Karpas-422 (cell line): ENCODE measurements at regions not wholly inside any gene's neighbourhood (a gene's known extent, or its start where the extent isn't known, plus 50 kb on each side); places are given as distances from the start of the nearest gene placed in this dataset.

Experiments used
- DNase-seq: peaks from one replicate; pipeline ENCODE4 v3.0.0-alpha.2; 2015
- H2AFZ ChIP-seq: fragments of 200-600 bp; sonication (generic); 2 replicates; pipeline ENCODE4 v1.6.1; 2014; ENCODE audit warnings: antibody characterized with exemption, low read length, mixed read lengths
- H3K27ac ChIP-seq: fragments of 200-600 bp; sonication (generic); 2 replicates; pipeline ENCODE4 v1.5.1; 2014; ENCODE audit warnings: mild to moderate bottlenecking, low read length, moderate library complexity
- H3K27me3 ChIP-seq: fragments of 200-600 bp; sonication (generic); 2 replicates; pipeline ENCODE4 v1.6.1; 2014; ENCODE audit warnings: low read length, mixed read lengths
- H3K36me3 ChIP-seq: fragments of 200-600 bp; sonication (generic); 2 replicates; pipeline ENCODE4 v1.6.1; 2014; ENCODE audit warnings: low read length, mixed read lengths; ENCODE audit not compliant: insufficient read depth
- H3K4me1 ChIP-seq: fragments of 200-600 bp; sonication (generic); 2 replicates; pipeline ENCODE4 v1.6.1; 2014; ENCODE audit warnings: mild to moderate bottlenecking, low read length, mixed read lengths
- H3K4me2 ChIP-seq: fragments of 200-600 bp; sonication (generic); 2 replicates; pipeline ENCODE4 v1.6.1; 2014; ENCODE audit warnings: low read length, low read depth, mild to moderate bottlenecking; ENCODE audit not compliant: poor library complexity, severe bottlenecking
- H3K4me3 ChIP-seq: fragments of 200-600 bp; sonication (generic); 2 replicates; pipeline ENCODE4 v1.5.1; 2014; ENCODE audit warnings: mild to moderate bottlenecking, antibody characterized with exemption, low read length, mixed read lengths
- H3K79me2 ChIP-seq: fragments of 200-600 bp; sonication (generic); 2 replicates; pipeline ENCODE4 v1.6.1; 2014; ENCODE audit warnings: mild to moderate bottlenecking, low read length, mixed read lengths
- H3K9ac ChIP-seq: fragments of 200-600 bp; sonication (generic); 2 replicates; pipeline ENCODE4 v1.6.0; 2014; ENCODE audit warnings: low read length
- H3K9me2 ChIP-seq: fragments of 200-600 bp; sonication (generic), shearing (Covaris generic); replicated peaks from 2 replicates; pipeline ENCODE4 v1.6.0; 2014; ENCODE audit warnings: mild to moderate bottlenecking, low read length, moderate library complexity; ENCODE audit not compliant: insufficient read depth
- H3K9me3 ChIP-seq: fragments of 300-700, 200-600 bp; sonication (generic); 2 replicates; pipeline ENCODE4 v1.6.1; 2014; ENCODE audit warnings: low read length, mixed read lengths
- H4K20me1 ChIP-seq: fragments of 200-600 bp; sonication (generic); 2 replicates; pipeline ENCODE4 v1.6.1; 2014; ENCODE audit warnings: mild to moderate bottlenecking, antibody characterized with exemption, low read length, low read depth; ENCODE audit not compliant: insufficient read depth

- H3K4me1 ChIP-seq = no peaks in the 10 kb centered on the region
- no peaks in the 10 kb centered on the region for H3K79me2 ChIP-seq
- no peaks in the 10 kb centered on the region for H3K9me2 ChIP-seq
- H3K36me3 ChIP-seq = no peaks in the 10 kb centered on the region
- no peaks in the 10 kb centered on the region for H4K20me1 ChIP-seq
- H3K27ac ChIP-seq = no peak overlapping the region
- H3K9ac ChIP-seq = no peak overlapping the region
- H3K9me3 ChIP-seq = no peaks in the 10 kb centered on the region
- H2AFZ ChIP-seq = no peak overlapping the region
- no peak overlapping the region for H3K4me3 ChIP-seq
- no peak overlapping the region for H3K4me2 ChIP-seq
- no peak for DNase-seq
- no peaks in the 10 kb centered on the region for H3K27me3 ChIP-seq
These were observed 317.2 kb downstream of the DHX15 start for GRCh38 chr4:24266951-24267722.

DNA sequence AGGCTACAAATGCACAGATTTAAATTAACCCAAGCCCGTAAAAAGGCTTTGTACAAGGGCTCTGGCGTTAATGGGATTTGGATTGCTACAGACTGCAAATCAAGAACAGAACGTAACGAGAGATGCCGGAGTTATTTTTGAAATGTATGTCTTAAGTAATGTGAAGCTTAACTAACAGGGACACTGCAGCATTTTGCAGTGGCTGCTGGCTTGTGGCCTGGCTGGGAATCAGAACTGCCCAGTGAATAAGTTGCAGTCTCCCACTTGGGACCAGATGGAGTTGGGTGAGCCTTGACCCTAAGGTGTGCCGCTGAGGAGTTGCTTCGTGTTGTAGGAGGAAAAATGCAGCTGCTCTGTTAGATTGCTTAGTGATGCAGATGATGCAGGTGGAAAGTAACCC, 318.4 kb downstream of the DHX15 start:
- H3K9me2 ChIP-seq = no peaks in the 10 kb centered on the region

GRCh38 chr4:24262616-24263015, 321.7 kb downstream of the DHX15 start:
- Histone ChIP-seq H3K9ac (no peak overlapping the region), H3K4me2 (no peak overlapping the region), H3K4me1 (no peaks in the 10 kb centered on the region), H3K79me2 (no peaks in the 10 kb centered on the region), H3K27ac (no peak overlapping the region), H3K36me3 (no peaks in the 10 kb centered on the region), H3K27me3 (no peaks in the 10 kb centered on the region), H3K9me3 (no peaks in the 10 kb centered on the region), H4K20me1 (no peaks in the 10 kb centered on the region), H3K4me3 (no peak overlapping the region), H2AFZ (no peak overlapping the region), H3K9me2 (no peaks in the 10 kb centered on the region)
- DNase-seq = no peak

More for the DNA sequence above, 318.4 kb downstream of the DHX15 start:
- H3K36me3 ChIP-seq = no peaks in the 10 kb centered on the region
- no peak overlapping the region for H3K9ac ChIP-seq
- H4K20me1 ChIP-seq = no peaks in the 10 kb centered on the region
- no peaks in the 10 kb centered on the region for H3K4me1 ChIP-seq
- H3K27me3 ChIP-seq = no peaks in the 10 kb centered on the region
- no peaks in the 10 kb centered on the region for H3K9me3 ChIP-seq
- no peak overlapping the region for H3K27ac ChIP-seq
- H3K4me3 ChIP-seq = no peak overlapping the region
- H3K79me2 ChIP-seq = no peaks in the 10 kb centered on the region
- H2AFZ ChIP-seq = no peak overlapping the region
- no peak for DNase-seq
- no peak overlapping the region for H3K4me2 ChIP-seq

DNA sequence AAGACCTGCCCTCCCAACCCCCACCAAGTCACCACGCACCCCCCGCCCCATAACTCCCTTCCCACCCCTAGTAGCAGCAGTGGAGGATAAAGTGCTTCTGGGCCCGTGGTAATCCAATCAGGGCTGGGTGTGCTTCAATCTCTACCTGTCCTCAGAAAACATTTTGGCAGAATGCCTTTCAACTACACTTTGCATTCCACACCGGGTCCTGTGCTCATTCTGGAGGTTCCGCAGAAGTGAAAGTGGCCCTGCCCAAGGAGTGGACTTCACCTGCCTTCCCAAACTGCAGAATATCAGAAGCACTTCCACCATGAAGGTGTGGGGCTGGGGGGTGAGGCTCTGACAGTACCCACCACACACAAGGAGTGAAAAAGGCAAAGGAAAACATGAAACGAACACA, 322.3 kb downstream of the DHX15 start:
- Histone ChIP-seq H3K79me2 (no peaks in the 10 kb centered on the region), H2AFZ (no peak overlapping the region), H3K27ac (no peak overlapping the region), H3K9ac (no peak overlapping the region), H4K20me1 (no peaks in the 10 kb centered on the region), H3K4me1 (no peaks in the 10 kb centered on the region), H3K27me3 (no peaks in the 10 kb centered on the region), H3K9me3 (no peaks in the 10 kb centered on the region), H3K9me2 (no peaks in the 10 kb centered on the region), H3K36me3 (no peaks in the 10 kb centered on the region), H3K4me2 (no peak overlapping the region), H3K4me3 (no peak overlapping the region)
- no peak for DNase-seq

- DNase-seq = no peak
- Histone ChIP-seq H3K9me3 (no peaks in the 10 kb centered on the region), H3K4me1 (no peaks in the 10 kb centered on the region), H3K9me2 (no peaks in the 10 kb centered on the region), H3K27ac (no peak overlapping the region), H2AFZ (no peak overlapping the region), H3K9ac (no peak overlapping the region), H3K4me3 (no peak overlapping the region), H3K4me2 (no peak overlapping the region), H4K20me1 (no peaks in the 10 kb centered on the region), H3K27me3 (no peaks in the 10 kb centered on the region), H3K79me2 (no peaks in the 10 kb centered on the region), H3K36me3 (no peaks in the 10 kb centered on the region)
These were observed 323.3 kb downstream of the DHX15 start for GRCh38 chr4:24260923-24261564.

GRCh38 chr4:24260133-24260715, 324.1 kb downstream of the DHX15 start:
- H3K4me2 ChIP-seq = no peak overlapping the region

GRCh38 chr4:24256547-24256946, 327.8 kb downstream of the DHX15 start:
- H3K4me3 ChIP-seq = no peak overlapping the region
- no peaks in the 10 kb centered on the region for H3K9me2 ChIP-seq
- no peak for DNase-seq
- no peak overlapping the region for H3K27ac ChIP-seq
- no peaks in the 10 kb centered on the region for H3K27me3 ChIP-seq
- H2AFZ ChIP-seq = no peak overlapping the region
- H3K9me3 ChIP-seq = no peaks in the 10 kb centered on the region
- no peak overlapping the region for H3K4me2 ChIP-seq
- no peaks in the 10 kb centered on the region for H3K36me3 ChIP-seq
- H4K20me1 ChIP-seq = no peaks in the 10 kb centered on the region
- no peak overlapping the region for H3K9ac ChIP-seq
- H3K4me1 ChIP-seq = no peaks in the 10 kb centered on the region
- H3K79me2 ChIP-seq = no peaks in the 10 kb centered on the region

More at GRCh38 chr4:24260133-24260715, 324.1 kb downstream of the DHX15 start:
- no peaks in the 10 kb centered on the region for H3K9me2 ChIP-seq
- H3K9ac ChIP-seq = no peak overlapping the region
- no peaks in the 10 kb centered on the region for H3K36me3 ChIP-seq
- H3K27ac ChIP-seq = no peak overlapping the region
- no peak for DNase-seq
- H3K9me3 ChIP-seq = no peaks in the 10 kb centered on the region
- no peak overlapping the region for H2AFZ ChIP-seq
- H3K79me2 ChIP-seq = no peaks in the 10 kb centered on the region
- no peaks in the 10 kb centered on the region for H3K27me3 ChIP-seq
- no peaks in the 10 kb centered on the region for H3K4me1 ChIP-seq
- no peaks in the 10 kb centered on the region for H4K20me1 ChIP-seq
- H3K4me3 ChIP-seq = no peak overlapping the region

GRCh38 chr4:24256066-24256465, 328.3 kb downstream of the DHX15 start:
- H2AFZ ChIP-seq = no peak overlapping the region
- no peak for DNase-seq
- H3K36me3 ChIP-seq = no peaks in the 10 kb centered on the region
- H3K79me2 ChIP-seq = no peaks in the 10 kb centered on the region
- H3K4me3 ChIP-seq = no peak overlapping the region
- H3K4me1 ChIP-seq = no peaks in the 10 kb centered on the region
- H3K4me2 ChIP-seq = no peak overlapping the region
- no peaks in the 10 kb centered on the region for H3K27me3 ChIP-seq
- H3K9ac ChIP-seq = no peak overlapping the region
- H4K20me1 ChIP-seq = no peaks in the 10 kb centered on the region
- no peaks in the 10 kb centered on the region for H3K9me3 ChIP-seq
- no peak overlapping the region for H3K27ac ChIP-seq
- H3K9me2 ChIP-seq = no peaks in the 10 kb centered on the region
